Ovary (tissue), 3 donors: ENCODE measurements at regions not wholly inside any gene's neighbourhood (a gene's known extent, or its start where the extent isn't known, plus 50 kb on each side); places are given as distances from the start of the nearest gene placed in this dataset.

ENCODE experiments used
- CTCF ChIP-seq, 3 donors: fragments of 450-650 bp in 2 of 3; fragments of 200-600 bp in 1 of 3; IDR thresholded peaks; one replicate each; pipeline versions ENCODE4 v1.5.1 to v1.8.0; 2016 to 2022; ENCODE audit warnings: antibody characterized with exemption in 3 of 3, mild to moderate bottlenecking in 1 of 3
- EP300 ChIP-seq: sonication (generic); formaldehyde crosslinking; IDR thresholded peaks from one replicate; pipeline ENCODE4 v1.6.1; 2017; ENCODE audit warnings: antibody characterized with exemption
- POLR2A ChIP-seq: fragments of 450-650 bp; IDR thresholded peaks from one replicate; pipeline ENCODE4 v1.6.1; 2017; ENCODE audit warnings: antibody characterized with exemption, mild to moderate bottlenecking, moderate library complexity
- donor health status: DM: no; HTN: no; CAD: no.

- TF ChIP-seq CTCF (IDR thresholded peaks at IDR 0.05): no peak
- no peak for TF ChIP-seq POLR2A
- no peak for TF ChIP-seq EP300
These were observed 117.5 kb upstream of the BOD1 start for GRCh38 chr5:173733831-173734501.
